Neural cell (in vitro differentiated cells): ENCODE measurements at regions not wholly inside any gene's neighbourhood (a gene's known extent, or its start where the extent isn't known, plus 50 kb on each side); places are given as distances from the start of the nearest gene placed in this dataset.

ENCODE experiments used
- H2AFZ ChIP-seq: fragments of 200-600, 300-800 bp; sonication (generic), shearing (Covaris generic); 2 replicates; pipeline ENCODE4 v1.6.0; 2014; ENCODE audit warnings: low read depth, mild to moderate bottlenecking, antibody characterized with exemption, low read length, moderate library complexity
- H3F3A ChIP-seq: fragments of 200-600 bp; shearing (Covaris generic); 2 replicates; pipeline ENCODE4 v1.6.1; 2016; ENCODE audit warnings: mild to moderate bottlenecking, moderate library complexity, mixed read lengths, antibody characterized with exemption, low read length; ENCODE audit not compliant: insufficient read depth, poor library complexity, severe bottlenecking
- H3K27ac ChIP-seq: fragments of 200-600, 300-800 bp; sonication (generic), shearing (Covaris generic); 2 replicates; pipeline ENCODE4 v1.5.1; 2014; ENCODE audit warnings: mild to moderate bottlenecking, low read length, moderate library complexity
- H3K27me3 ChIP-seq: fragments of 300-800, 200-600 bp; sonication (generic), shearing (Covaris generic); 2 replicates; pipeline ENCODE4 v1.6.0; 2014; ENCODE audit warnings: mild to moderate bottlenecking, low read depth, low read length, moderate library complexity; ENCODE audit not compliant: insufficient read depth
- H3K36me3 ChIP-seq: fragments of 300-800, 200-600 bp; sonication (generic), shearing (Covaris generic); 2 replicates; pipeline ENCODE4 v1.5.1; 2014; ENCODE audit warnings: mild to moderate bottlenecking, antibody characterized with exemption, low read length, moderate library complexity; ENCODE audit not compliant: insufficient read depth
- H3K4me2 ChIP-seq: fragments of 300-800, 200-600 bp; sonication (generic), shearing (Covaris generic); 2 replicates; pipeline ENCODE4 v1.6.0; 2014; ENCODE audit warnings: mild to moderate bottlenecking, low read length
- H3K4me3 ChIP-seq: fragments of 300-800, 200-600 bp; sonication (generic), shearing (Covaris generic); 2 replicates; pipeline ENCODE4 v1.5.1; 2014; ENCODE audit warnings: mild to moderate bottlenecking, low read length, moderate library complexity
- H3K79me2 ChIP-seq: fragments of 200-600 bp; shearing (Covaris generic); replicated peaks from 2 replicates; pipeline ENCODE4 v1.6.0; 2014; ENCODE audit warnings: mild to moderate bottlenecking, low read length, moderate library complexity; ENCODE audit not compliant: insufficient read depth
- H3K9ac ChIP-seq: fragments of 300-800, 200-600 bp; sonication (generic), shearing (Covaris generic); 2 replicates; pipeline ENCODE4 v1.6.1; 2016; ENCODE audit warnings: mild to moderate bottlenecking, low read length, mixed read lengths
- H3K9me2 ChIP-seq: fragments of 200-600 bp; shearing (Covaris generic); 2 replicates; pipeline ENCODE4 v1.6.1; 2016; ENCODE audit warnings: mild to moderate bottlenecking, low read length, mixed read lengths; ENCODE audit not compliant: insufficient read depth
- H3K9me3 ChIP-seq: fragments of 200-600, 300-800 bp; sonication (generic), shearing (Covaris generic); 2 replicates; pipeline ENCODE4 v1.6.1; 2016; ENCODE audit warnings: mild to moderate bottlenecking, mixed run types, low read length, moderate library complexity, mixed read lengths
- H4K20me1 ChIP-seq: fragments of 200-600 bp; shearing (Covaris generic); 2 replicates; pipeline ENCODE4 v1.6.1; 2016; ENCODE audit warnings: mild to moderate bottlenecking, mixed run types; ENCODE audit not compliant: insufficient read depth
- CTCF ChIP-seq: fragments of 450-650 bp; IDR thresholded peaks from 2 replicates; pipeline ENCODE4 v1.5.1; 2014; ENCODE audit warnings: antibody characterized with exemption, mild to moderate bottlenecking, moderate library complexity; ENCODE audit not compliant: poor library complexity, severe bottlenecking
- EP300 ChIP-seq: fragments of 450-650 bp; conservative IDR thresholded peaks from 2 replicates; pipeline ENCODE4 v1.6.1; 2014; ENCODE audit warnings: antibody characterized with exemption, mild to moderate bottlenecking, moderate library complexity; ENCODE audit not compliant: poor library complexity, severe bottlenecking
- EZH2 ChIP-seq: fragments of 200-600, 300-800 bp; shearing (Covaris generic), sonication (generic); IDR thresholded peaks from 2 replicates; pipeline ENCODE4 v1.6.1; 2014; ENCODE audit warnings: antibody characterized with exemption, low read length, borderline replicate concordance, mild to moderate bottlenecking; ENCODE audit not compliant: insufficient read depth, poor library complexity, severe bottlenecking
- MXI1 ChIP-seq: fragments of 450-650 bp; conservative IDR thresholded peaks from 2 replicates; pipeline ENCODE4 v1.6.1; 2014; ENCODE audit warnings: antibody characterized with exemption, mild to moderate bottlenecking; ENCODE audit not compliant: poor library complexity, severe bottlenecking
- POLR2AphosphoS5 ChIP-seq: IDR thresholded peaks from 2 replicates; pipeline ENCODE4 v1.6.1; 2012
- RAD21 ChIP-seq: fragments of 450-650 bp; conservative IDR thresholded peaks from 2 replicates; pipeline ENCODE4 v1.6.1; 2014; ENCODE audit warnings: antibody characterized with exemption, mild to moderate bottlenecking, moderate library complexity
- REST ChIP-seq: IDR thresholded peaks from 2 replicates; pipeline ENCODE4 v1.6.1; 2012; ENCODE audit warnings: borderline replicate concordance
- SMC3 ChIP-seq: fragments of 450-650 bp; conservative IDR thresholded peaks from 2 replicates; pipeline ENCODE4 v1.6.1; 2014; ENCODE audit warnings: antibody characterized with exemption, mild to moderate bottlenecking, moderate library complexity; ENCODE audit not compliant: poor library complexity
- TAF1 ChIP-seq: IDR thresholded peaks from 2 replicates; pipeline ENCODE4 v1.6.1; 2012; ENCODE audit warnings: low read depth

- Histone ChIP-seq H2AFZ (no peak overlapping the region), H3K4me3 (no peak overlapping the region), H3K9ac (no peak overlapping the region), H3K36me3 (no peaks in the 10 kb centered on the region), H3K27ac (no peak overlapping the region), H3K9me3 (no peaks in the 10 kb centered on the region), H3K4me2 (no peak overlapping the region), H3F3A (no peaks in the 10 kb centered on the region), H3K27me3 (no peaks in the 10 kb centered on the region), H4K20me1 (no peaks in the 10 kb centered on the region), H3K9me2 (no peaks in the 10 kb centered on the region), H3K79me2 (no peaks in the 10 kb centered on the region)
- TF ChIP-seq EP300 (no peak), MXI1 (no peak), TAF1 (no peak), REST (no peak), POLR2AphosphoS5 (no peak), RAD21 (no peak), EZH2 (no peak), SMC3 (no peak), CTCF (no peak)
Observed at GRCh38 chr2:75389271-75389670, 171.5 kb downstream of the EVA1A start.

GRCh38 chr2:75381032-75381431, 179.7 kb downstream of the EVA1A start:
- TF ChIP-seq SMC3 (no peak), MXI1 (no peak), CTCF (no peak), REST (no peak), RAD21 (no peak), TAF1 (no peak), POLR2AphosphoS5 (no peak), EP300 (no peak), EZH2 (no peak)
- no peaks in the 10 kb centered on the region for H3K79me2 ChIP-seq
- no peaks in the 10 kb centered on the region for H3K36me3 ChIP-seq
- H2AFZ ChIP-seq: no peak overlapping the region
- no peaks in the 10 kb centered on the region for H3K9me3 ChIP-seq
- no peak overlapping the region for H3K4me2 ChIP-seq
- no peaks in the 10 kb centered on the region for H3F3A ChIP-seq
- H3K9me2 ChIP-seq: no peaks in the 10 kb centered on the region
- H4K20me1 ChIP-seq: no peaks in the 10 kb centered on the region
- no peak overlapping the region for H3K9ac ChIP-seq
- H3K27me3 ChIP-seq: no peaks in the 10 kb centered on the region
- no peak overlapping the region for H3K27ac ChIP-seq
- no peak overlapping the region for H3K4me3 ChIP-seq
